ENCODE measurements at regions not wholly inside any gene's neighbourhood (a gene's known extent, or its start where the extent isn't known, plus 50 kb on each side); places are given as distances from the start of the nearest gene placed in this dataset.

- TF ChIP-seq EZH2 (IDR thresholded peaks at IDR 0.05; ENCODE audit: insufficient read depth, poor library complexity, severe bottlenecking) = no peak
- no peak for TF ChIP-seq EZH2phosphoT487 (IDR thresholded peaks at IDR 0.05; ENCODE audit: insufficient read depth, low read depth)
Measured at GRCh38 chr9:78568774-78569173, 271.8 kb downstream of the PSAT1 start.

Data from GM23248 (cell line).